ENCODE measurements at regions not wholly inside any gene's neighbourhood (a gene's known extent, or its start where the extent isn't known, plus 50 kb on each side); places are given as distances from the start of the nearest gene placed in this dataset.

DNA sequence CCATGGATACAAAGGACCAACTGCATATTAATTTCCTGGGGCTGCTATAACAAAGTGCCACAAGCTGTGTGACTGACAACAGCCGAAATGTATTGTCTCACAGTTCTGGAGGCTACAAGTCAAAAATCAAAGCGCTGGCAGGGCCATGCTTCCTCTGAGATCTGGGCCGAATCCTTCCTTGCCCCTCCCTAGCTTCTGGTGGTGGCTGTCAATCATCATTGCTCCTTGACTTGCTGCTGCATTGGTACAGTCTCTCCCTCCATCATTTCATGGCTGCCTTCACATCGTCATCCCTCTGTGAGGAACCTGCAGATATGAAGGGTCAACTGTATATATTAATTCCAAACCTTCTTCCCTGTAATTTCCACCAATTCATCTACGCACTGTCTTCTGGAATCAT lies 118.3 kb downstream of the EXOC5 start:
- Histone ChIP-seq H3K27me3 (ENCODE audit: insufficient read depth, low read length) (no peaks in the 10 kb centered on the region), H4K5ac (ENCODE audit: insufficient read length, low read depth, low read length) (no peak overlapping the region), H4K20me1 (ENCODE audit: control insufficient read depth, insufficient read depth, insufficient read length) (no peaks in the 10 kb centered on the region), H2BK15ac (ENCODE audit: low read depth, low read length) (no peak overlapping the region), H3K79me2 (ENCODE audit: insufficient read depth, low read length) (no peaks in the 10 kb centered on the region), H3K56ac (ENCODE audit: insufficient read length, low read depth, low read length) (no peak overlapping the region), H3K23ac (ENCODE audit: insufficient read length, low read depth, low read length) (no peak overlapping the region), H3K27ac (ENCODE audit: insufficient read length, low read depth, low read length) (no peak overlapping the region), H2BK120ac (ENCODE audit: low read depth, low read length, poor library complexity, severe bottlenecking) (no peak overlapping the region), H4K91ac (ENCODE audit: insufficient read length, low read depth, low read length) (no peak overlapping the region), H3T11ph (ENCODE audit: low read length) (no peak overlapping the region), H3K4me2 (ENCODE audit: insufficient read depth, insufficient read length, low read length) (no peak overlapping the region), H3K9ac (ENCODE audit: extremely low read depth, insufficient read length, low read length) (no peak overlapping the region), H2BK12ac (ENCODE audit: insufficient read length, low read depth, low read length) (no peak overlapping the region), H3K23me2 (ENCODE audit: insufficient read length, low read depth, low read length, poor library complexity, severe bottlenecking) (no peaks in the 10 kb centered on the region), H3K4ac (ENCODE audit: low read depth, low read length) (no peak overlapping the region), H3K18ac (ENCODE audit: insufficient read length, low read depth, low read length) (no peak overlapping the region), H2AK5ac (ENCODE audit: insufficient read length, low read length) (no peak overlapping the region), H3K14ac (ENCODE audit: insufficient read depth, low read length) (no peak overlapping the region), H3K79me1 (ENCODE audit: insufficient read depth, low read depth, low read length, poor library complexity, severe bottlenecking) (no peaks in the 10 kb centered on the region), H2BK20ac (ENCODE audit: low read depth, low read length, poor library complexity, severe bottlenecking) (no peak overlapping the region), H3K9me3 (ENCODE audit: control insufficient read depth, low read depth, low read length) (no peaks in the 10 kb centered on the region), H3K4me1 (ENCODE audit: insufficient read depth, low read length) (no peaks in the 10 kb centered on the region), H4K8ac (replicated peaks; ENCODE audit: insufficient read length, low read depth, low read length) (no peak overlapping the region), H2BK5ac (ENCODE audit: insufficient read length, low read length) (no peak overlapping the region), H2AFZ (ENCODE audit: low read length) (no peak overlapping the region)
- Mint-ChIP-seq H3K4me1 (no peaks in the 10 kb centered on the region), H3K27ac (no peak overlapping the region), H3K4me3 (no peak overlapping the region), H3K9me3 (no peaks in the 10 kb centered on the region), H3K36me3 (ENCODE audit: insufficient read depth in 1 of 3, low read depth in 3 of 3) (no peaks in the 10 kb centered on the region), H3K27me3 (ENCODE audit: low read depth) (no peaks in the 10 kb centered on the region)
- no peak for DNase-seq
- no peak for TF ChIP-seq CTCF (conservative IDR thresholded peaks at IDR 0.05)
- no CpG with 5 or more reads among the region's 5 CpGs for WGBS (ENCODE audit: extremely low coverage, insufficient read length, low lambda C conversion rate)

All from H9 (cell line).